MG63 (cell line): ENCODE measurements at regions not wholly inside any gene's neighbourhood (a gene's known extent, or its start where the extent isn't known, plus 50 kb on each side); places are given as distances from the start of the nearest gene placed in this dataset.

ENCODE experiments used
- DNase-seq: peaks from one replicate; pipeline ENCODE4 v3.0.0-alpha.2; 2020
- H3K27me3 ChIP-seq: fragments of 250-450 bp; sonication (Bioruptor Pico); 2 replicates; pipeline ENCODE4 v1.5.1; 2020; ENCODE audit warnings: mild to moderate bottlenecking, moderate library complexity
- H3K36me3 ChIP-seq: fragments of 250-450 bp; sonication (Bioruptor Pico); 2 replicates; pipeline ENCODE4 v1.5.1; 2020; ENCODE audit warnings: mild to moderate bottlenecking, moderate library complexity
- H3K4me3 ChIP-seq: fragments of 250-450 bp; sonication (Bioruptor Pico); 2 replicates; pipeline ENCODE4 v1.5.1; 2020; ENCODE audit warnings: mild to moderate bottlenecking, moderate library complexity
- H3K9me3 ChIP-seq: fragments of 250-450 bp; sonication (Bioruptor Pico); 2 replicates; pipeline ENCODE4 v1.5.1; 2020; ENCODE audit warnings: mild to moderate bottlenecking, moderate library complexity

- Histone ChIP-seq H3K4me3 (no peak overlapping the region), H3K27me3 (no peaks in the 10 kb centered on the region), H3K36me3 (no peaks in the 10 kb centered on the region), H3K9me3 (no peaks in the 10 kb centered on the region)
- DNase-seq, result no peak
Observed at GRCh38 chr2:7881466-7881865, 800.4 kb upstream of the ID2 start.

DNA sequence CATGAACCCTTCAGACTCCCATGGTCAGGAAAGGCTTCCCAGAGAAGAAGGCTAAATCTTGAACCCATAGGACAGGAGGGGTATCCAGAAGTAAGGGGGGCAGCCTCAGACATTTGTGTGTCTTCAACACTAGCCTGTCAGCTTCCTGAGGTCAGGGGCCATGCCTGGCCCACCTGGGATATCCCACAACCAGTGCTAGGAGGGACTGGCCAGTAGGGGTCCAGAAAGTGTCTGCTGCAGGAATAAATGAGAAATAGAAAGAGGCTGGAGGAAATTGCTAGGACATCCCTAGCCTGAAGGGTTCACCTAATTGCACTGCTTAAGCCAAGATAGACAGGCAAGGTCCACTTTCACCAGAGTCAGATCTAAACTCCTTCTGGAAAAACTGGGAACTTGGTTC is 799.6 kb upstream of the ID2 start:
- DNase-seq, result no peak
- no peaks in the 10 kb centered on the region for H3K9me3 ChIP-seq
- H3K27me3 ChIP-seq, result no peaks in the 10 kb centered on the region
- H3K36me3 ChIP-seq, result no peaks in the 10 kb centered on the region
- H3K4me3 ChIP-seq, result no peak overlapping the region

DNA sequence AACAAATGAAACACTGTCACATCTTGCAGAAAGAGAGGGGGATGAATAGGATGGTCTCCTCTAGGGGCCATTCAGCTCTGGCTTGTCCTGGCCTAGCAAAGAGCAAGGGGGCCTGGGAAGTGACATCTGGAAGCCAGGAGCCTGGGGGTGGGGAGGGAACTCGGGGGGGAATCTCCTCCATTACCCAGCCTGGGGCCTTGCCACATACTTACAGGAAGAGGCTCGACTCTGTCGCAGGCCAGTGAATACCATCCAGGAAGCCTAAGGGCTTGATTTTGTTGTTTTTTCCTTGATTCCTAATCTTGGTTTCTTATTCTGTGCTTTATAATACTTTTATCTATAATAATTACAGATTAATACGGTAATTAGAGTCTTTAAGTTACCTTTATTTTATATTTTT is 797.5 kb upstream of the ID2 start:
- H3K36me3 ChIP-seq, result no peaks in the 10 kb centered on the region
- no peak for DNase-seq

DNA sequence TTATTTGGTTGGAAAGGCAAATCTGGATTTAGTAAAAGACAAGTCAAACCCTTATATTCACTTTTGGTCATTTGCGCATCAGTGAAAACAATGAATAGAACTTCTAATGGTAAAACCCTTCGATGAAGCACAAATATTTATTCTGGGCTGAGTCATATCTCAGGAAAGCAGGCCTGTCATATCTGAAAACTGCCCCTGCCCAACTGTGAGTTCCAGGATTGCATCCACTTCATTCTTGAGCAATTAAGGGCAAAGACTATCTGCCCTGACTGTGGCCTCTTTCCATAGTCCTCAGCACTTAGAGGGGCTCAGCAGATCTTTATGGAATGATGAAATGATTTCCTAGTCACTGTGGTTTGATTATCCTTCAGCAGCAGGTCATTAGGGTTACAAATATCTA is 795.2 kb upstream of the ID2 start:
- no peaks in the 10 kb centered on the region for H3K36me3 ChIP-seq
- H3K27me3 ChIP-seq, result no peaks in the 10 kb centered on the region
- no peak for DNase-seq
- no peak overlapping the region for H3K4me3 ChIP-seq
- H3K9me3 ChIP-seq, result no peaks in the 10 kb centered on the region

More for the DNA sequence above, 797.5 kb upstream of the ID2 start:
- no peaks in the 10 kb centered on the region for H3K9me3 ChIP-seq
- H3K27me3 ChIP-seq, result no peaks in the 10 kb centered on the region
- H3K4me3 ChIP-seq, result no peak overlapping the region

DNA sequence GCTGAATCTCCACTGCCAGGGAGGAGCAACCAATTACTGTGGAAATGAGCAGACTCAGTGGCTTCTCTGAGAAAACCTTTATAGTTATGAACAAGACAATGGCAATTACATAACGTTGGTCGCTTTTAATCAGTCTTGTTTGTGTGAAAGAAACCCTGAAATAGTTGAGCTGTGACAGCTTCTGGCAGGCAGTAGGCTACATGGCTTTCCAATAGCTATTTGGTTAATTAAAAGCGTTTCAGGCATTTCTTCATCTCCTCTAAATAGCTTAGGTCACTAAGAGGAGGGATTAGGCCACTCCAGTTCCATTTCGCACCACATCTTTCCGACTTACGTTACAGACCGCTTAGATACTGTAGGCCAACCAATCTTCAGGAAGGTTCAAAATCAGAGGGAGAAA is 794.4 kb upstream of the ID2 start:
- H3K27me3 ChIP-seq, result no peaks in the 10 kb centered on the region
- H3K9me3 ChIP-seq, result no peaks in the 10 kb centered on the region
- no peak overlapping the region for H3K4me3 ChIP-seq
- DNase-seq, result no peak
- no peaks in the 10 kb centered on the region for H3K36me3 ChIP-seq

- Histone ChIP-seq H3K4me3 (no peak overlapping the region), H3K27me3 (no peaks in the 10 kb centered on the region), H3K9me3 (no peaks in the 10 kb centered on the region), H3K36me3 (no peaks in the 10 kb centered on the region)
- DNase-seq, result no peak
Observed at GRCh38 chr2:7888876-7889275, 793.0 kb upstream of the ID2 start.

- no peak for DNase-seq
- Histone ChIP-seq H3K9me3 (no peaks in the 10 kb centered on the region), H3K4me3 (no peak overlapping the region), H3K36me3 (no peaks in the 10 kb centered on the region), H3K27me3 (no peaks in the 10 kb centered on the region)
Observed at GRCh38 chr2:7891312-7891711, 790.5 kb upstream of the ID2 start.

DNA sequence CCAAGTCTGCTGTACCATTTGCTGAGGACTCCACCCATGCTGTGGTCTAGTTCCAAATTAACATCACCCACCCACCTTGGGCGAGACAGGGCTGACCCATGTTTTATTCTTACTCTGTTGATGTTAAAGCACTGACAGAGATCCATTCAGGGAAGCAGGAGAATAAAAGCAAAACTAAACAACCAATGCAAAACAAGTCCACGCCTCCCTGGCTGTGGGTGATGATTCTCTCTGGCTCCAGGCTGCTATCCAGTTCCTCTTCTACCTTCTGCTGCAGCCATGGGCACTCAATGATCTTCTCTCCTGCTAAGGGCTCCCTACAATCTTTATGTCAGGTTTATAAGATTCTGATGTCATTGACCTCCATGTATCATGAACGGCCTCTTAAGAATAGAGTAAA is 786.6 kb upstream of the ID2 start:
- no peak for DNase-seq
- Histone ChIP-seq H3K9me3 (no peaks in the 10 kb centered on the region), H3K4me3 (no peak overlapping the region)

DNA sequence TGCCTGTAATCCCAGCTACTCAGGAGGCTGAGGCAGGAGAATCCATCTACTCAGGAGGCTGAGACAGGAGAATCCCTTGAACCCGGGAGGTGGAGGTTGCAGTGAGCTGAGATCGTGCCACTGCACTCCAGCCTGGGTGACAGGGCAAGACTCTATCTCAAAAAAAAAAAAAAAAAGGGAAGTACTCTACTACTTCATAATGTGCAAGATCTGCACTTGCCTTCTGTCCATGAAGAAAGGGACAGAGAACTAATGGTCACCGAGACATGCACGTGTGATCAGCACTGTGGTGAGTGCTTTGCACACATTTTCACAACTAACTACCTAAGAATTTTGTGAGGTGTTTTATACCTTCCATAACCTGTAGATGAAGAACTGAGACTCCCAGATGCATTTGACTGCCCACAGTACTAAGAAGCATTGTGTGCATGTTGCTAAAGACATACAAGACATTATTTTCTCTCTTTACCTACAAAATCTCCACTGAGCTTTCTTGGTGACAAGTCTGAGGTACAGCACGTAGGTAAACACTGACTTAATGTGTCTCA is 784.8 kb upstream of the ID2 start:
- H3K9me3 ChIP-seq, result no peaks in the 10 kb centered on the region
- H3K36me3 ChIP-seq, result no peaks in the 10 kb centered on the region
- no peak overlapping the region for H3K4me3 ChIP-seq
- no peak for DNase-seq
- H3K27me3 ChIP-seq, result no peaks in the 10 kb centered on the region

More for the DNA sequence above, 786.6 kb upstream of the ID2 start:
- no peaks in the 10 kb centered on the region for H3K27me3 ChIP-seq
- H3K36me3 ChIP-seq, result no peaks in the 10 kb centered on the region

DNA sequence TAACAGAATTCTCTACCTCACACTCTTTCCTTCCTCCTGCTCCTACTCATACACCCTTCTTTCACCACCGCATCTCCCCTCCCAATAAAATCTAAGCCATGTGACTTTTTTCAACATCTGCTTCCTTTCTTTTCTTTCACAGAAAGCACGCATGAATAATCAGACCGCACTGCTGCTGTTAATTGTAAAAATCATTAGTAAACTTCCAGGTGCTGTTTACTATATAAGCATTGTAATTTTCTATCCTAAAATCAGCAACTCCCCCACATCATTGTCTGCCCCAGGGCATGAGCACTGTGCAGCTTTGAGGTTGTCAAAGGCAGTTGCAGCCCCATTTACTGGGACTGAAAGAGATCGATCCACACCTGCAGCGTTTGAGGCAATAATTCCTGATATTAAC is 782.6 kb upstream of the ID2 start:
- no peak overlapping the region for H3K4me3 ChIP-seq
- H3K36me3 ChIP-seq, result no peaks in the 10 kb centered on the region
- H3K27me3 ChIP-seq, result no peaks in the 10 kb centered on the region
- H3K9me3 ChIP-seq, result no peaks in the 10 kb centered on the region
- no peak for DNase-seq

DNA sequence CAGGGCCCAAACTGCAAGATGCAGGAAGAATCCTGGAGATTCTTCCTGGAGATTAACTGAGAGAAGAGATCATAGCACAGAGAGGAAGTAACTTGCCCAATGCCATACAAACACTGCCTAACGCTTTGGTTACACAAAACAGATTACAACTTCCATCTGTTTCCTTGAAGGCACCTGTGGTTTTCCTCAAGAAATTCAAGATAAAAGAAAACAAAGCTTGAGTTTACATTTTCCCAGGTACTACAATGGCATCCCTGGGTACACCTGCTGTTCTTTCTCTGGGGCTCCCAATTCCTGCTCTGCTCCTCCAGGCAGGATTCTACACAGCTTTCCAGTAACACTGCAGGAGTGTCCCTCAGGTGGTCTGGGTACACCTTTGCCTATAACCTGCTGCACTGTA is 781.9 kb upstream of the ID2 start:
- H3K36me3 ChIP-seq, result no peaks in the 10 kb centered on the region
- H3K9me3 ChIP-seq, result no peaks in the 10 kb centered on the region
- no peak for DNase-seq
- H3K27me3 ChIP-seq, result no peaks in the 10 kb centered on the region
- H3K4me3 ChIP-seq, result no peak overlapping the region

GRCh38 chr2:7900593-7900992 is 781.3 kb upstream of the ID2 start:
- no peak for DNase-seq
- H3K4me3 ChIP-seq, result no peak overlapping the region
- H3K9me3 ChIP-seq, result no peaks in the 10 kb centered on the region
- no peaks in the 10 kb centered on the region for H3K27me3 ChIP-seq
- no peaks in the 10 kb centered on the region for H3K36me3 ChIP-seq

- Histone ChIP-seq H3K9me3 (no peaks in the 10 kb centered on the region), H3K4me3 (no peak overlapping the region), H3K36me3 (no peaks in the 10 kb centered on the region)
Observed at GRCh38 chr2:7902251-7902765, 779.5 kb upstream of the ID2 start.

GRCh38 chr2:7904319-7904718 is 777.5 kb upstream of the ID2 start:
- no peaks in the 10 kb centered on the region for H3K27me3 ChIP-seq
- no peaks in the 10 kb centered on the region for H3K9me3 ChIP-seq
- H3K36me3 ChIP-seq, result no peaks in the 10 kb centered on the region
- H3K4me3 ChIP-seq, result no peak overlapping the region
- no peak for DNase-seq

More at GRCh38 chr2:7902251-7902765, 779.5 kb upstream of the ID2 start:
- no peak for DNase-seq
- H3K27me3 ChIP-seq, result no peaks in the 10 kb centered on the region

GRCh38 chr2:7905756-7906155 is 776.1 kb upstream of the ID2 start:
- H3K27me3 ChIP-seq, result no peaks in the 10 kb centered on the region
- no peak overlapping the region for H3K4me3 ChIP-seq
- no peak for DNase-seq
- H3K36me3 ChIP-seq, result no peaks in the 10 kb centered on the region
- H3K9me3 ChIP-seq, result no peaks in the 10 kb centered on the region

DNA sequence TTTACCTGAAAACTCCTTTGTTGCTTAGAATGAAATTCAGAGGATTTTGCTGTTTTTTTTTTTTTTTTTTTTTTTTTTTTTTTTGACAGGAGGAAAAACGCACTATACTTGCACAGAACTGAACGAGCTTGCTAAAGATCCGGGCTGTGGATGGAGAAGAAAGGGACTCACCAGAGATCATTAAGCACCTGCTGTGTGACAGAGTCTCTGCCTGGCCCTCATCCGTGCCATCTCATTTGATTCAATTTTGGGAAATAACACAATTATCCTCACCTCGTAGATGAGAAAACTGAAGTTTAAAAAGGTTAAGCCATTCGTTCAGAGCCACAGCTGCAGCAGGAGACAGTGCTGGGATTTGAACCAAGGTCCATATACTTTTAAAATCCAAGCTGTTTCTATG is 775.4 kb upstream of the ID2 start:
- Histone ChIP-seq H3K9me3 (no peaks in the 10 kb centered on the region), H3K27me3 (no peaks in the 10 kb centered on the region), H3K4me3 (no peak overlapping the region), H3K36me3 (no peaks in the 10 kb centered on the region)
- DNase-seq, result no peak

DNA sequence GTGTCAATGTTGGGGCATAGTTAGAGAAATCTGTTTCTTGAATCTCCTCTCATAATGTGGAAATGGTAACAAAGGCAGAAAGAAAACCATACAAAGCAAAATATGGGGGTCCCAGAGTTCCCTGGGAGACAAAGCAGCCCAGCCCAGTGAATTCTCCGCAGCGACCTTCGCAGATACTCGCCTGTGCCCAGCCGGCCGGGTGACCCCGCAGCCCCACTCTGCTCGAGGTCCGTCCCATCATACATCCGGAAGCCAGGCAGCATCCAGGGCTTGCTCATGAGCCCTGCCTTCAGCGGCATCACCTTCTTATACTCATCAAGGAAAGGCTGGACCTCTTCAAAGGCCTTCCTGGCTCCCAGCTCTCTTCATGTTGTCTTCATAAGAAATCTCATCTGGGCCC is 774.8 kb upstream of the ID2 start:
- Histone ChIP-seq H3K27me3 (no peaks in the 10 kb centered on the region), H3K4me3 (no peak overlapping the region), H3K9me3 (no peaks in the 10 kb centered on the region), H3K36me3 (no peaks in the 10 kb centered on the region)
- no peak for DNase-seq

DNA sequence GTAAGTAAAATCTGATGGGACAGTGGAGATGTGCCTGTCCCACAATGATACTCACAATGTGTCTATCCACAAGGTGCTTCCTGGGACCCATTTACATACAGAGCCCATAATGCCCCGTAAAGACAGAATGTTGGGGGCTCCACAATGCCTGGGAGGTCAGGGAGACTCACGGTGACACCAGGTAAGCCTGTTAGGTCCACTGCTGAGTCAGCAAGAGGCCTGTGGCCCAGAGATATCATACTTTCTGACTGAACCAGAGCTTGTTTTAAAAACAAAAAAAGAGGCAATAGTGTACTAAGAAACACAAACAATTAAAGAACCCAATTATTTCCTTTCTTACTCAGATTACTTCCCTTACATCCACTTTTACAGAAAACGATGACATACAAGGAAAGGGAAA is 771.1 kb upstream of the ID2 start:
- H3K9me3 ChIP-seq, result no peaks in the 10 kb centered on the region
- H3K4me3 ChIP-seq, result no peak overlapping the region
- H3K27me3 ChIP-seq, result no peaks in the 10 kb centered on the region
- no peak for DNase-seq
- no peaks in the 10 kb centered on the region for H3K36me3 ChIP-seq

GRCh38 chr2:7911196-7911595 is 770.7 kb upstream of the ID2 start:
- Histone ChIP-seq H3K27me3 (no peaks in the 10 kb centered on the region), H3K36me3 (no peaks in the 10 kb centered on the region), H3K4me3 (no peak overlapping the region), H3K9me3 (no peaks in the 10 kb centered on the region)
- DNase-seq, result no peak
